ENCODE measurements at regions not wholly inside any gene's neighbourhood (a gene's known extent, or its start where the extent isn't known, plus 50 kb on each side); places are given as distances from the start of the nearest gene placed in this dataset.
A peak's percentile ranks its signal among the peaks of the same experiment; 100 is the strongest.
"Not testable (repeated sequence)": the region's sequence is repeated elsewhere in the genome, so short reads cannot be mapped to it uniquely, and the experiment has no call there.

GRCh38 chr9:2279138-2279537 is 264.0 kb downstream of the SMARCA2 start:
- not testable (repeated sequence) for H3K9ac ChIP-seq; H3K4me1 ChIP-seq; H3K9me3 ChIP-seq (ENCODE audit: control insufficient read depth, low read length); H3K4me2 ChIP-seq (ENCODE audit: low read length); H3K27me3 ChIP-seq (ENCODE audit: control insufficient read depth, insufficient read depth, low read length); H3K79me2 ChIP-seq; H3K36me3 ChIP-seq (ENCODE audit: control insufficient read depth, insufficient read depth, low read length); H3K4me3 ChIP-seq (ENCODE audit: low read depth, low read length); H2AFZ ChIP-seq; H3K27ac ChIP-seq

- Histone ChIP-seq H3K4me2 (ENCODE audit: low read length) (no peak overlapping the region), H3K4me1 (no peaks in the 10 kb centered on the region), H3K27me3 (ENCODE audit: control insufficient read depth, insufficient read depth, low read length) (no peaks in the 10 kb centered on the region), H2AFZ (peak overlapping the region; percentile 46), H3K4me3 (ENCODE audit: low read depth, low read length) (peak overlapping the region; percentile 11), H3K9ac (no peak overlapping the region), H3K9me3 (ENCODE audit: control insufficient read depth, low read length) (no peaks in the 10 kb centered on the region), H3K36me3 (ENCODE audit: control insufficient read depth, insufficient read depth, low read length) (no peaks in the 10 kb centered on the region), H3K79me2 (no peaks in the 10 kb centered on the region), H3K27ac (peak overlapping the region; percentile 66)
- TF ChIP-seq CTCF (IDR thresholded peaks at IDR 0.05) = no peak
Measured at GRCh38 chr9:2281031-2281802, 266.1 kb downstream of the SMARCA2 start.

- Histone ChIP-seq H3K4me2 (ENCODE audit: low read length) (no peak overlapping the region), H3K79me2 (no peaks in the 10 kb centered on the region), H2AFZ (peak overlapping the region; percentile 22), H3K27me3 (ENCODE audit: control insufficient read depth, insufficient read depth, low read length) (no peaks in the 10 kb centered on the region), H3K9ac (no peak overlapping the region), H3K4me1 (no peaks in the 10 kb centered on the region), H3K27ac (peak overlapping the region; percentile 66), H3K4me3 (ENCODE audit: low read depth, low read length) (no peak overlapping the region), H3K9me3 (ENCODE audit: control insufficient read depth, low read length) (no peaks in the 10 kb centered on the region), H3K36me3 (ENCODE audit: control insufficient read depth, insufficient read depth, low read length) (no peaks in the 10 kb centered on the region)
- no peak for TF ChIP-seq CTCF (IDR thresholded peaks at IDR 0.05)
Measured at GRCh38 chr9:2281803-2282185, 266.6 kb downstream of the SMARCA2 start.

GRCh38 chr9:2284770-2285169 is 269.6 kb downstream of the SMARCA2 start:
- no peak overlapping the region for H3K9ac ChIP-seq
- H3K27me3 ChIP-seq (ENCODE audit: control insufficient read depth, insufficient read depth, low read length) = no peaks in the 10 kb centered on the region
- no peak for TF ChIP-seq CTCF (IDR thresholded peaks at IDR 0.05)
- H3K4me3 ChIP-seq (ENCODE audit: low read depth, low read length) = no peak overlapping the region
- H2AFZ ChIP-seq = no peak overlapping the region
- no peaks in the 10 kb centered on the region for H3K79me2 ChIP-seq
- H3K9me3 ChIP-seq (ENCODE audit: control insufficient read depth, low read length) = no peaks in the 10 kb centered on the region
- H3K4me1 ChIP-seq = no peaks in the 10 kb centered on the region
- no peak overlapping the region for H3K4me2 ChIP-seq (ENCODE audit: low read length)
- H3K27ac ChIP-seq = no peak overlapping the region
- no peaks in the 10 kb centered on the region for H3K36me3 ChIP-seq (ENCODE audit: control insufficient read depth, insufficient read depth, low read length)

- Histone ChIP-seq H3K27ac (no peak overlapping the region), H3K4me2 (ENCODE audit: low read length) (no peak overlapping the region), H3K36me3 (ENCODE audit: control insufficient read depth, insufficient read depth, low read length) (no peaks in the 10 kb centered on the region), H3K9me3 (ENCODE audit: control insufficient read depth, low read length) (no peaks in the 10 kb centered on the region), H3K27me3 (ENCODE audit: control insufficient read depth, insufficient read depth, low read length) (no peaks in the 10 kb centered on the region), H3K79me2 (no peaks in the 10 kb centered on the region), H3K9ac (no peak overlapping the region), H3K4me3 (ENCODE audit: low read depth, low read length) (no peak overlapping the region), H3K4me1 (no peaks in the 10 kb centered on the region), H2AFZ (no peak overlapping the region)
- no peak for TF ChIP-seq CTCF (IDR thresholded peaks at IDR 0.05)
Measured at GRCh38 chr9:2285416-2286332, 270.5 kb downstream of the SMARCA2 start.

Data from parathyroid adenoma (tissue), 2 donors.